ENCODE measurements at regions not wholly inside any gene's neighbourhood (a gene's known extent, or its start where the extent isn't known, plus 50 kb on each side); places are given as distances from the start of the nearest gene placed in this dataset.
"Not testable (repeated sequence)": the region's sequence is repeated elsewhere in the genome, so short reads cannot be mapped to it uniquely, and the experiment has no call there.

GRCh38 chr6:157732416-157733161 is 90.5 kb upstream of the SNX9 start:
- TF ChIP-seq, protein P1, sequence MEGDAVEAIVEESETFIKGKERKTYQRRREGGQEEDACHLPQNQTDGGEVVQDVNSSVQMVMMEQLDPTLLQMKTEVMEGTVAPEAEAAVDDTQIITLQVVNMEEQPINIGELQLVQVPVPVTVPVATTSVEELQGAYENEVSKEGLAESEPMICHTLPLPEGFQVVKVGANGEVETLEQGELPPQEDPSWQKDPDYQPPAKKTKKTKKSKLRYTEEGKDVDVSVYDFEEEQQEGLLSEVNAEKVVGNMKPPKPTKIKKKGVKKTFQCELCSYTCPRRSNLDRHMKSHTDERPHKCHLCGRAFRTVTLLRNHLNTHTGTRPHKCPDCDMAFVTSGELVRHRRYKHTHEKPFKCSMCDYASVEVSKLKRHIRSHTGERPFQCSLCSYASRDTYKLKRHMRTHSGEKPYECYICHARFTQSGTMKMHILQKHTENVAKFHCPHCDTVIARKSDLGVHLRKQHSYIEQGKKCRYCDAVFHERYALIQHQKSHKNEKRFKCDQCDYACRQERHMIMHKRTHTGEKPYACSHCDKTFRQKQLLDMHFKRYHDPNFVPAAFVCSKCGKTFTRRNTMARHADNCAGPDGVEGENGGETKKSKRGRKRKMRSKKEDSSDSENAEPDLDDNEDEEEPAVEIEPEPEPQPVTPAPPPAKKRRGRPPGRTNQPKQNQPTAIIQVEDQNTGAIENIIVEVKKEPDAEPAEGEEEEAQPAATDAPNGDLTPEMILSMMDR (IDR thresholded peaks at IDR 0.05; ENCODE audit: poor library complexity, severe bottlenecking) = no peak
- no peak overlapping the region for H3K4me3 ChIP-seq (ENCODE audit: severe bottlenecking)
- H3K27me3 ChIP-seq (ENCODE audit: insufficient read depth, poor library complexity, severe bottlenecking) = no peaks in the 10 kb centered on the region
- DNase-seq (ENCODE audit: low spot score) (no peak), ATAC-seq (ENCODE audit: low read depth) (no peak)
- peaks cover under 1% of the 10 kb centered on the region for H3K9me3 ChIP-seq (ENCODE audit: severe bottlenecking)
- no peaks in the 10 kb centered on the region for H3K36me3 ChIP-seq (ENCODE audit: low read depth)
- H3K27ac ChIP-seq (ENCODE audit: poor library complexity, severe bottlenecking) = no peak overlapping the region
- H3K4me1 ChIP-seq (ENCODE audit: insufficient read depth, poor library complexity, severe bottlenecking) = no peaks in the 10 kb centered on the region

GRCh38 chr6:157736555-157736954 is 86.5 kb upstream of the SNX9 start:
- ATAC-seq (ENCODE audit: low read depth); H3K4me3 ChIP-seq (ENCODE audit: severe bottlenecking); H3K27ac ChIP-seq (ENCODE audit: poor library complexity, severe bottlenecking); H3K27me3 ChIP-seq (ENCODE audit: insufficient read depth, poor library complexity, severe bottlenecking); DNase-seq (ENCODE audit: low spot score); H3K36me3 ChIP-seq (ENCODE audit: low read depth); H3K9me3 ChIP-seq (ENCODE audit: severe bottlenecking); H3K4me1 ChIP-seq (ENCODE audit: insufficient read depth, poor library complexity, severe bottlenecking): not testable (repeated sequence)

- TF ChIP-seq, protein P1 (IDR thresholded peaks at IDR 0.05; ENCODE audit: poor library complexity, severe bottlenecking) = no peak
- Histone ChIP-seq H3K4me1 (ENCODE audit: insufficient read depth, poor library complexity, severe bottlenecking) (no peaks in the 10 kb centered on the region), H3K27me3 (ENCODE audit: insufficient read depth, poor library complexity, severe bottlenecking) (no peaks in the 10 kb centered on the region), H3K9me3 (ENCODE audit: severe bottlenecking) (peaks cover 3% of the 10 kb centered on the region), H3K4me3 (ENCODE audit: severe bottlenecking) (no peak overlapping the region), H3K27ac (ENCODE audit: poor library complexity, severe bottlenecking) (no peak overlapping the region), H3K36me3 (ENCODE audit: low read depth) (no peaks in the 10 kb centered on the region)
- DNase-seq (ENCODE audit: low spot score) = no peak
- ATAC-seq (ENCODE audit: low read depth) = no peak
Measured at GRCh38 chr6:157741321-157741947, 81.6 kb upstream of the SNX9 start.

GRCh38 chr6:157741948-157742556 is 81.0 kb upstream of the SNX9 start:
- DNase-seq (ENCODE audit: low spot score) (no peak), ATAC-seq (ENCODE audit: low read depth) (no peak)
- TF ChIP-seq, protein P1 (IDR thresholded peaks at IDR 0.05; ENCODE audit: poor library complexity, severe bottlenecking) = no peak
- H3K27me3 ChIP-seq (ENCODE audit: insufficient read depth, poor library complexity, severe bottlenecking) = no peaks in the 10 kb centered on the region
- H3K4me1 ChIP-seq (ENCODE audit: insufficient read depth, poor library complexity, severe bottlenecking) = no peaks in the 10 kb centered on the region
- H3K9me3 ChIP-seq (ENCODE audit: severe bottlenecking) = peaks cover 3% of the 10 kb centered on the region
- no peak overlapping the region for H3K4me3 ChIP-seq (ENCODE audit: severe bottlenecking)
- no peaks in the 10 kb centered on the region for H3K36me3 ChIP-seq (ENCODE audit: low read depth)
- no peak overlapping the region for H3K27ac ChIP-seq (ENCODE audit: poor library complexity, severe bottlenecking)

GRCh38 chr6:157744102-157744601 is 78.9 kb upstream of the SNX9 start:
- no peak for DNase-seq (ENCODE audit: low spot score)
- no peak overlapping the region for H3K27ac ChIP-seq (ENCODE audit: poor library complexity, severe bottlenecking)
- H3K36me3 ChIP-seq (ENCODE audit: low read depth) = no peaks in the 10 kb centered on the region
- no peaks in the 10 kb centered on the region for H3K9me3 ChIP-seq (ENCODE audit: severe bottlenecking)
- H3K27me3 ChIP-seq (ENCODE audit: insufficient read depth, poor library complexity, severe bottlenecking) = no peaks in the 10 kb centered on the region
- no peak overlapping the region for H3K4me3 ChIP-seq (ENCODE audit: severe bottlenecking)
- ATAC-seq (ENCODE audit: low read depth) = no peak
- H3K4me1 ChIP-seq (ENCODE audit: insufficient read depth, poor library complexity, severe bottlenecking) = no peaks in the 10 kb centered on the region
- TF ChIP-seq, protein P1 (IDR thresholded peaks at IDR 0.05; ENCODE audit: poor library complexity, severe bottlenecking) = no peak
